IMR-90 (cell line): ENCODE measurements at regions not wholly inside any gene's neighbourhood (a gene's known extent, or its start where the extent isn't known, plus 50 kb on each side); places are given as distances from the start of the nearest gene placed in this dataset.

Source experiments
- BHLHE40 ChIP-seq: fragments of 150-350 bp; IDR thresholded peaks from 2 replicates; pipeline ENCODE4 v1.6.1; 2016; ENCODE audit warnings: mild to moderate bottlenecking, low read depth, low read length
- CEBPB ChIP-seq: IDR thresholded peaks from 2 replicates; pipeline ENCODE4 v1.6.1; 2012; ENCODE audit warnings: low read depth, low read length, improper control_type of control experiment
- CHD1 ChIP-seq: IDR thresholded peaks from 2 replicates; pipeline ENCODE4 v1.6.1; 2012; ENCODE audit warnings: low read depth, low read length, improper control_type of control experiment
- CTCF ChIP-seq: conservative IDR thresholded peaks from 2 replicates; pipeline ENCODE4 v1.5.1; 2012; ENCODE audit warnings: mild to moderate bottlenecking, low read depth, low read length, improper control_type of control experiment
- ELK1 ChIP-seq: fragments of 150-350 bp; IDR thresholded peaks from 2 replicates; pipeline ENCODE4 v1.6.1; 2016; ENCODE audit warnings: low read depth, mild to moderate bottlenecking, low read length, moderate library complexity, borderline replicate concordance
- MAFK ChIP-seq: IDR thresholded peaks from 2 replicates; pipeline ENCODE4 v1.6.1; 2012; ENCODE audit warnings: low read depth, low read length, improper control_type of control experiment
- MAZ ChIP-seq: IDR thresholded peaks from 2 replicates; pipeline ENCODE4 v1.6.1; 2012; ENCODE audit warnings: low read depth, mild to moderate bottlenecking, low read length, improper control_type of control experiment, moderate library complexity, borderline replicate concordance
- MXI1 ChIP-seq: IDR thresholded peaks from 2 replicates; pipeline ENCODE4 v1.6.1; 2012; ENCODE audit warnings: low read depth, mild to moderate bottlenecking, low read length, moderate library complexity, borderline replicate concordance
- NFE2L2 ChIP-seq: fragments of 150-350 bp; IDR thresholded peaks from 2 replicates; pipeline ENCODE4 v1.6.1; 2016; ENCODE audit warnings: low read depth, mild to moderate bottlenecking, low read length
- POLR2A ChIP-seq: IDR thresholded peaks from 2 replicates; pipeline ENCODE4 v1.6.1; 2012; ENCODE audit warnings: mild to moderate bottlenecking, low read depth, low read length
- RAD21 ChIP-seq: IDR thresholded peaks from 2 replicates; pipeline ENCODE4 v1.6.1; 2012; ENCODE audit warnings: low read length, improper control_type of control experiment
- RCOR1 ChIP-seq: IDR thresholded peaks from 2 replicates; pipeline ENCODE4 v1.6.1; 2012; ENCODE audit warnings: mild to moderate bottlenecking, low read length, improper control_type of control experiment; ENCODE audit not compliant: insufficient replicate concordance
- RFX5 ChIP-seq: IDR thresholded peaks from 2 replicates; pipeline ENCODE4 v1.8.0; 2012; ENCODE audit warnings: low read depth, mild to moderate bottlenecking, low read length, moderate library complexity
- USF2 ChIP-seq: fragments of 150-350 bp; IDR thresholded peaks from 2 replicates; pipeline ENCODE4 v1.6.1; 2017; ENCODE audit warnings: mild to moderate bottlenecking, antibody characterized with exemption, low read length, low read depth

- TF ChIP-seq MAFK (no peak), CTCF (no peak), POLR2A (no peak), MXI1 (no peak), RAD21 (no peak), USF2 (no peak), CEBPB (no peak), RFX5 (no peak), RCOR1 (no peak), NFE2L2 (no peak), ELK1 (no peak), BHLHE40 (no peak), MAZ (no peak), CHD1 (no peak)
Observed at GRCh38 chr4:14079601-14080000, 452.1 kb upstream of the BOD1L1 start.
